CD8-positive, alpha-beta memory T cell (primary cell): ENCODE measurements at regions not wholly inside any gene's neighbourhood (a gene's known extent, or its start where the extent isn't known, plus 50 kb on each side); places are given as distances from the start of the nearest gene placed in this dataset.

Experiments
- CTCF ChIA-PET: fragments of 350-600 bp; sonication (Branson Sonifier 250); formaldehyde crosslinking; loops from one replicate; lab custom pipeline; 2021; ENCODE audit warnings: antibody characterized with exemption; lab: Charles Lee
- POLR2A ChIA-PET: fragments of 350-600 bp; sonication (Branson Sonifier 250); formaldehyde crosslinking; loops from one replicate; lab custom pipeline; 2021; ENCODE audit warnings: antibody characterized with exemption; lab: Charles Lee
- DNase-seq, 5 donors: peaks; one replicate each; pipeline versions ENCODE4 v3.0.0 to v3.0.0-alpha.2; 2020 to 2022; ENCODE audit warnings: mixed read lengths in 1 of 5
- H3K27ac ChIP-seq: one replicate; pipeline ENCODE4 v1.7.0; 2013; ENCODE audit warnings: low read depth, mild to moderate bottlenecking, low read length, moderate library complexity
- H3K27me3 ChIP-seq: 2 replicates; pipeline ENCODE4 v1.7.0; 2013; ENCODE audit warnings: low read length, mild to moderate bottlenecking; ENCODE audit not compliant: insufficient read depth, poor library complexity, severe bottlenecking
- H3K36me3 ChIP-seq: 2 replicates; pipeline ENCODE4 v1.7.0; 2013; ENCODE audit warnings: mild to moderate bottlenecking, low read length, moderate library complexity; ENCODE audit not compliant: insufficient read depth
- H3K4me1 ChIP-seq: 2 replicates; pipeline ENCODE4 v1.7.0; 2013; ENCODE audit warnings: mild to moderate bottlenecking, low read length, moderate library complexity; ENCODE audit not compliant: insufficient read depth
- H3K4me3 ChIP-seq: 2 replicates; pipeline ENCODE4 v1.7.0; 2013; ENCODE audit warnings: mild to moderate bottlenecking, low read length
- H3K9me3 ChIP-seq: 2 replicates; pipeline ENCODE4 v1.7.0; 2013; ENCODE audit warnings: mild to moderate bottlenecking, low read length
- H3K27ac Mint-ChIP-seq, 8 donors: one replicate each; pipeline ENCODE4 v1.8.0; 2020 to 2021; ENCODE audit warnings: mixed read lengths in 8 of 8, mild to moderate bottlenecking in 6 of 8, inconsistent platforms in 3 of 8, moderate library complexity in 3 of 8
- H3K27me3 Mint-ChIP-seq, 2 donors: one replicate each; pipeline ENCODE4 v1.8.0; 2020 to 2021; ENCODE audit warnings: mixed read lengths in 2 of 2, mild to moderate bottlenecking in 1 of 2, moderate library complexity in 1 of 2
- H3K36me3 Mint-ChIP-seq, 3 donors: one replicate each; pipeline ENCODE4 v1.8.0; 2020 to 2021; ENCODE audit warnings: mixed read lengths in 3 of 3, inconsistent platforms in 1 of 3, mild to moderate bottlenecking in 1 of 3
- H3K4me1 Mint-ChIP-seq, 3 donors: one replicate each; pipeline ENCODE4 v1.8.0; 2020 to 2021; ENCODE audit warnings: mixed read lengths in 3 of 3, inconsistent platforms in 1 of 3, mild to moderate bottlenecking in 1 of 3
- H3K4me3 Mint-ChIP-seq, 7 donors: one replicate each; pipeline ENCODE4 v1.8.0; 2020 to 2021; ENCODE audit warnings: mixed read lengths in 7 of 7, mild to moderate bottlenecking in 6 of 7, moderate library complexity in 4 of 7, inconsistent platforms in 2 of 7
- H3K9me3 Mint-ChIP-seq, 5 donors: one replicate each; pipeline ENCODE4 v1.8.0; 2020 to 2022; ENCODE audit warnings: mixed read lengths in 5 of 5, mild to moderate bottlenecking in 3 of 5, moderate library complexity in 2 of 5, inconsistent platforms in 1 of 5

DNA sequence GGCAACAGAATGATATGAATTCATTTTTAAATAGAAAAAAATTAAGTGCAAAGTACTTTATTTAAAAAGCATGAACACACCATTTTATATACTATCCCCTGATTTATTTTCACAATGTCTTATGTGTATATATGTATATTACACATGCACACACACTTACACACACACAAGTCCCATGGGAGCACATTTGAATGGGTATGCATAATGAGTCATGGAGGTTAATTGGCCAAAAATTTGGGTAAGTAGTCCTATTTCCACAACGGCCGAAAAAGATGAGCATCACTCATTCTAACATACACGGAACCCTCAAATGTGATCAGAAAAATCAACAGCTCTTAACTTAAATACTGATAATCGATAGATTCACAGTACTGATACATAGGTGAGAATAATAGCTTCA, 97.4 kb upstream of the NABP1 start:
- DNase-seq = no peak
- no peak overlapping the region for H3K27ac ChIP-seq
- H3K4me1 Mint-ChIP-seq = no peaks in the 10 kb centered on the region
- H3K9me3 ChIP-seq = no peaks in the 10 kb centered on the region
- no peak overlapping the region for H3K4me3 ChIP-seq
- no peak overlapping the region for H3K27ac Mint-ChIP-seq
- no peaks in the 10 kb centered on the region for H3K9me3 Mint-ChIP-seq
- no peak overlapping the region for H3K4me3 Mint-ChIP-seq
- peaks cover 3% of the 10 kb centered on the region in 2 donors for H3K27me3 Mint-ChIP-seq
- no peaks in the 10 kb centered on the region for H3K36me3 Mint-ChIP-seq
- no peaks in the 10 kb centered on the region for H3K27me3 ChIP-seq
- H3K36me3 ChIP-seq = no peaks in the 10 kb centered on the region
- no peaks in the 10 kb centered on the region for H3K4me1 ChIP-seq
- ChIA-PET CTCF (no interaction called here), POLR2A (no interaction called here)

DNA sequence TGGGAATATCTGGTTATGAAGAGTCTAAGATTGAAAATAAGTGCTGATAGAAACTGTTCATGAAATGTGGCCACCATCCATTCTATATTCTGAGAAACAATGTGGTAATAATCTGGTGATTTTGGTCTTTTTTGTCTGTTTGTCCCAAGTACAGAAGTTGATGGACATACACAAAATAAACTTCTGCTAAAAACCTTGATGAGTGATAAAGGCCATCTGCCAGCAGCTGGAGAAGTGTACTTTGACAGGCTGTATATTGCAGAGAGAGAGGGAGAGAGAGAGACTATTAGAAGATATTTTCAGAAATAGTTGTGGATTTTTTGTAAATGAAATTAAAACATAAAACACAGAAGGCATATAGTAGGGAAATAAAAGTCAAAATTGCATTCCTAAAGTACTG, 96.9 kb upstream of the NABP1 start:
- no peaks in the 10 kb centered on the region for H3K9me3 ChIP-seq
- H3K27ac ChIP-seq = no peak overlapping the region
- H3K4me3 ChIP-seq = no peak overlapping the region
- POLR2A ChIA-PET = no interaction called here
- no peaks in the 10 kb centered on the region for H3K4me1 ChIP-seq
- H3K36me3 Mint-ChIP-seq = no peaks in the 10 kb centered on the region
- H3K4me3 Mint-ChIP-seq = no peak overlapping the region
- no peak overlapping the region for H3K27ac Mint-ChIP-seq
- peaks cover 3% of the 10 kb centered on the region in 2 donors for H3K27me3 Mint-ChIP-seq
- no peaks in the 10 kb centered on the region for H3K27me3 ChIP-seq
- no peaks in the 10 kb centered on the region for H3K9me3 Mint-ChIP-seq
- DNase-seq = no peak
- no peaks in the 10 kb centered on the region for H3K36me3 ChIP-seq
- CTCF ChIA-PET = no interaction called here
- no peaks in the 10 kb centered on the region for H3K4me1 Mint-ChIP-seq

DNA sequence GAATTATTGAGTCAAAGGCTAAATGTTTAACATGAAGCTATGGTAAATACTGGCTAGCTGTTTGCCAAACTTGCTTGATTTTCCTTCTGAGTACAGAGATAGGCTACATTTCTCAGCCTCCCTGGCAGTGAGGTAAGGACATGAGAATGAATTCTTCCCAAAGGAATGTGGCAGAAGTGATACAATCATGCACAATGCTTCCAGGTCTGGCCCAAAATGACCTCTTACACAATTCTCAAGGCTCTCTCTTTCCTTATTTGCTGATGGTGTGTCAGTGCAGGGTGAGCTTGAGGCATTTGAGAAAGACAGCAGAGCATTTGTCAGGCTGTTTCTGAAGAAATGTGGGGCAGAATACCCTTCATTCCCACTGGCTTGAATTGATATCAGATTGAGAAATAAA, 95.6 kb upstream of the NABP1 start:
- Histone ChIP-seq H3K4me3 (no peak overlapping the region), H3K9me3 (no peaks in the 10 kb centered on the region), H3K27ac (no peak overlapping the region), H3K4me1 (no peaks in the 10 kb centered on the region), H3K36me3 (no peaks in the 10 kb centered on the region), H3K27me3 (no peaks in the 10 kb centered on the region)
- Mint-ChIP-seq H3K4me1 (peaks cover 0 to under 1% (median 0%) of the 10 kb centered on the region in 3 donors), H3K36me3 (no peaks in the 10 kb centered on the region), H3K9me3 (no peaks in the 10 kb centered on the region), H3K27ac (no peak overlapping the region), H3K27me3 (peaks cover 0 to 3% of the 10 kb centered on the region in 2 donors), H3K4me3 (no peak overlapping the region)
- DNase-seq = no peak
- ChIA-PET POLR2A (no interaction called here), CTCF (no interaction called here)

DNA sequence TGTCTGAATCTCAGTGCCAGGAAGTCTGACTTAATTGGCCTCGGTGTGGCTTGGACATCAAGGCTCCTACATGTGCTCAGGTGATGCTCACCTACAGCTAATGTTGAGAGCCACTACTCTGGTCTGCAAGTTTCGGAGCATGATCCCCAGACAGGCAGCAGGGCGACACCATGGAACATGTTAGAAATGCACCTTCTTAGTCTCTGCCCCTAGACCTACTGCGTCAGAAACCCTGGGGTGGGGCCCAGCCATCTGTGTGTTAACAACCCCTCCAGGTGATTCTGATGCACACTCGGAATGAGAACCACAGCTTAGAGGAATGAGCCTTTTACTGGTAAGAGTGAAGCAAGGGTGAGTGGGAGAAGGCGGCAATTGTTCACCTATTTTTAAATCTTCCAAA, 86.9 kb upstream of the NABP1 start:
- no peaks in the 10 kb centered on the region for H3K4me1 ChIP-seq
- peaks cover 0 to 2% (median 0%) of the 10 kb centered on the region in 5 donors for H3K9me3 Mint-ChIP-seq
- no peaks in the 10 kb centered on the region for H3K36me3 ChIP-seq
- H3K4me3 ChIP-seq = no peak overlapping the region
- H3K36me3 Mint-ChIP-seq = peaks cover 0 to 4% (median 0%) of the 10 kb centered on the region in 3 donors
- no peak for DNase-seq
- no peak overlapping the region for H3K27ac Mint-ChIP-seq
- no peak overlapping the region for H3K27ac ChIP-seq
- POLR2A ChIA-PET = no interaction called here
- H3K4me1 Mint-ChIP-seq = peaks cover 0 to 4% (median 0%) of the 10 kb centered on the region in 3 donors
- H3K27me3 Mint-ChIP-seq = no peaks in the 10 kb centered on the region
- no peaks in the 10 kb centered on the region for H3K27me3 ChIP-seq
- H3K4me3 Mint-ChIP-seq = no peak overlapping the region
- CTCF ChIA-PET = no interaction called here
- no peaks in the 10 kb centered on the region for H3K9me3 ChIP-seq

DNA sequence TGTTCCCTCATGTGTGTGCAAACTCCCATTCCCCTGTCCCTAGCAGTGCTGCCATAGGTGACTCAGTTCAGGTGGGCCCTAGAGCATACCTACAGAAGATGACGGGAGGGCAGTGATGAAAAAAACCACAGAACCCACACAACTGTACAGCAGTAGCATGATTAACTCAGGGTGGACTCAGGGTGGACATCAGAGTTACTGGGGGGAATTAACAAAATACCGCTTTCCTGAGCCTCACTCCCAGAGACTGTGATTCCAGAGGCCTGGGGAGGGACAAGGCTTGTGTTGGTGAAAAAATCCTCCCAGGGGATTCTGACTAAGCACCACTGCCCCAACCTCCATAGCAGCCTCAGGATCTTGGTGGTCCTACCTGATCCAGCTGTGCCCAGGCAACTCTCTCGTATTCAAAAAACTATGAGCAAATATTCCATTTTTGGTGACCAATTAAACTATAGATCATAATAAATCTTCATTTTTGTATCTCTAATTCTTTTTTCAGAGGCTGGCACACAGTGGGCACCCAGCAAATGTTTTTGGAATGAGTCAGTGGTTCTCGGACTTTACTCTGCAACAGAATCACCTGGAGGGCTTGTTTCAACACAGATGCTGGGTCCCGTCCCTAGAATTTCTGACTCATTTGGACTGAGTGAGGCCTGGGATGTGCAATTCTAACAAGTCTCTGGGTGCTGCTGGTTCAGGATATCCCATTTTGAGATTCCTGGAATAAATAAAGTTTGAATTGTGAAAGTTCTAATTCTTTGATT, 84.1 kb upstream of the NABP1 start:
- Histone ChIP-seq H3K36me3 (no peaks in the 10 kb centered on the region), H3K4me1 (no peaks in the 10 kb centered on the region), H3K9me3 (no peaks in the 10 kb centered on the region), H3K4me3 (no peak overlapping the region), H3K27ac (no peak overlapping the region), H3K27me3 (no peaks in the 10 kb centered on the region)
- H3K9me3 Mint-ChIP-seq = peaks cover 0 to 2% (median 0%) of the 10 kb centered on the region in 5 donors
- H3K27me3 Mint-ChIP-seq = no peaks in the 10 kb centered on the region
- no peaks in the 10 kb centered on the region for H3K4me1 Mint-ChIP-seq
- H3K4me3 Mint-ChIP-seq = no peak overlapping the region
- no peak for DNase-seq
- ChIA-PET POLR2A (no interaction called here), CTCF (no interaction called here)
- H3K36me3 Mint-ChIP-seq = peaks cover 0 to 4% (median 0%) of the 10 kb centered on the region in 3 donors
- peak overlapping the region in 1 of 8 donors; percentile 22 for H3K27ac Mint-ChIP-seq

DNA sequence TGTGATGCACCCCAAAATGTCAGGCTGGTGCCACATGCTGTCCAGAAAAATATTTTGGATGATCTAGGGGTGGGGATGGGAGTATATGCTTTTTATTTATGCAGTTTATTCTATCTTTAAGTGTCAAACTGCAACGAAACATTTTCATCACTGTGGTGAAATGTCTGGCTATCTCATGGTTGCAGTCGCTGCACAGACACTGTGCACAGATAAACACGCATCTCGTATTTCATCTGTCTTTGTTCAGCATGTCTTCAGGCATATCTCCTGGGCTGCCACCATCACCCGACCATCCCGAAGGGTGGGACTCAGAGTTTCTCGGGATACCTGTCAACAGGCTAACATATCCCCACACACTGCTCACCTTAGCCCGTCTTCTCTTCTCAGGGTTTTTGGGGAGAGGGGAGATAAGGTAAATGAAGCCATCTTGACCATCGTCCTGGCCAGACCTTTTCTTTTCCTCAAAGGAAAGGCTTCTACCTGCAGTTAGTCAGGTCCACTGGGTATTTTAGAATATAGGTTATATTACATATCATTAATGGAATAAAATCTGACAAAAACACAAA, 80.7 kb upstream of the NABP1 start:
- Histone ChIP-seq H3K9me3 (no peaks in the 10 kb centered on the region), H3K36me3 (no peaks in the 10 kb centered on the region), H3K27ac (no peak overlapping the region), H3K4me3 (no peak overlapping the region), H3K27me3 (no peaks in the 10 kb centered on the region), H3K4me1 (no peaks in the 10 kb centered on the region)
- H3K36me3 Mint-ChIP-seq = peaks cover 0 to 4% (median 0%) of the 10 kb centered on the region in 3 donors
- no peak for DNase-seq
- ChIA-PET POLR2A (no interaction called here), CTCF (no interaction called here)
- no peak overlapping the region for H3K4me3 Mint-ChIP-seq
- H3K4me1 Mint-ChIP-seq = peaks cover 0 to 10% (median 4%) of the 10 kb centered on the region in 3 donors
- H3K27ac Mint-ChIP-seq = no peak overlapping the region
- H3K9me3 Mint-ChIP-seq = peaks cover 0 to 2% (median 0%) of the 10 kb centered on the region in 5 donors
- H3K27me3 Mint-ChIP-seq = peaks cover 0 to 6% of the 10 kb centered on the region in 2 donors

DNA sequence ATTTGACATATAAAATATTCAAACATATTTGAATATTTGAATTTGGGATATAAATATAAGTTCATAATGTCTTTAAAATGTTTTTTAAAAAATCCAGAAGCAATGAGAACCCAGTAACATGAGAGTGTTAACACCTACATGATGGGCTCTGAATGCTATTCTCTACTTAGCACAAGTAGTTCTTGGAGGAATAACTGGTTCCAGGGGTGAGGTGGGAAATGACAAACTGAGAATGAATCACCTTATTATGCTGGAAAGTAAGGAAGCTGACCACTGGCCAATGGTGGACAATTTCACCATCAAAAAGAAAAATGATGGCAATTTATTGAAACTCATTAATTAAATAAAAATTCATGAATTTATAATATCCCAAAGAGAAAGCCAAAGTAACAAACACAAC, 79.6 kb upstream of the NABP1 start:
- Histone ChIP-seq H3K4me1 (no peaks in the 10 kb centered on the region), H3K36me3 (no peaks in the 10 kb centered on the region), H3K9me3 (no peaks in the 10 kb centered on the region), H3K4me3 (no peak overlapping the region), H3K27ac (no peak overlapping the region), H3K27me3 (no peaks in the 10 kb centered on the region)
- Mint-ChIP-seq H3K9me3 (no peaks in the 10 kb centered on the region), H3K4me3 (no peak overlapping the region), H3K27ac (no peak overlapping the region), H3K36me3 (peaks cover 0 to 4% (median 0%) of the 10 kb centered on the region in 3 donors), H3K4me1 (peaks cover 0 to 10% (median 4%) of the 10 kb centered on the region in 3 donors), H3K27me3 (peaks cover 0 to 6% of the 10 kb centered on the region in 2 donors)
- POLR2A ChIA-PET = no interaction called here
- no peak for DNase-seq
- CTCF ChIA-PET = no interaction called here

DNA sequence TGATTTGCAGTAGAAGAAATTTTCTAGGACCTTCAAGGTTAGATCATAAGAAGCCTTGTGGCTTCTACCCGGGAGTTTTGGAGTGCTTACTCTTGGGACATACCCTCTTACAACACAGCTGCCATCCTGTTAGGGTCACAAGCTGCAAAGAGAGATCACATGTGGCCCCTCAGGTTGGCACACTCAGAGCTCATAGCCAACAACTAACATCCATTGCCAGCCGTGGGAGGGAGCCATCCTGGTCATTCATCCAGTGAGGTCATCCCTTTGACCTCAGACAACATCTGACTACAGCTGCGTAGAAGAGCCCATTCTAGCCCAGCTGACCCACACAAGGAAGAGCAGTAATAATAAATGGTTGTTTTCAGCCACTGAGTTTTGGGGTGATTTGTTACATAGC, 76.9 kb upstream of the NABP1 start:
- DNase-seq = no peak
- CTCF ChIA-PET = interaction anchor here (1.1 to 1.7 kb wide), 4 partner anchors 10 to 90 kb away, joined by 3 to 5 read pairs (median 4); no protein-coding TSS in a partner anchor
- POLR2A ChIA-PET = no interaction called here
- H3K27ac ChIP-seq = no peak overlapping the region
- no peaks in the 10 kb centered on the region for H3K4me1 ChIP-seq
- H3K9me3 ChIP-seq = no peaks in the 10 kb centered on the region
- Mint-ChIP-seq H3K4me1 (peaks cover 0 to 10% (median 4%) of the 10 kb centered on the region in 3 donors), H3K4me3 (no peak overlapping the region), H3K9me3 (no peaks in the 10 kb centered on the region), H3K36me3 (no peaks in the 10 kb centered on the region), H3K27ac (peak overlapping the region in 1 of 8 donors; percentile 9), H3K27me3 (peaks cover 0 to 6% of the 10 kb centered on the region in 2 donors)
- no peaks in the 10 kb centered on the region for H3K36me3 ChIP-seq
- H3K27me3 ChIP-seq = no peaks in the 10 kb centered on the region
- no peak overlapping the region for H3K4me3 ChIP-seq
